H9 (cell line): ENCODE measurements at regions not wholly inside any gene's neighbourhood (a gene's known extent, or its start where the extent isn't known, plus 50 kb on each side); places are given as distances from the start of the nearest gene placed in this dataset.

Experiments used
- DNase-seq: peaks from one replicate; pipeline ENCODE4 v3.0.0-alpha.2; 2017
- H2AFZ ChIP-seq: one replicate; pipeline ENCODE4 v1.6.1; 2013; ENCODE audit warnings: mild to moderate bottlenecking, low read length, control low read depth, moderate library complexity
- H2AK5ac ChIP-seq: 2 replicates; pipeline ENCODE4 v1.6.1; 2013; ENCODE audit warnings: low read length, control low read depth, mixed read lengths; ENCODE audit not compliant: insufficient read length
- H2BK120ac ChIP-seq: one replicate; pipeline ENCODE4 v1.6.1; 2013; ENCODE audit warnings: low read depth, mild to moderate bottlenecking, low read length, control low read depth, inconsistent platforms; ENCODE audit not compliant: poor library complexity, severe bottlenecking
- H2BK12ac ChIP-seq: 2 replicates; pipeline ENCODE4 v1.6.1; 2013; ENCODE audit warnings: low read length, control low read depth, mixed read lengths, low read depth; ENCODE audit not compliant: insufficient read length
- H2BK15ac ChIP-seq: 2 replicates; pipeline ENCODE4 v1.6.1; 2013; ENCODE audit warnings: low read depth, low read length, control low read depth
- H2BK20ac ChIP-seq: one replicate; pipeline ENCODE4 v1.6.1; 2013; ENCODE audit warnings: low read depth, mild to moderate bottlenecking, low read length, control low read depth, inconsistent platforms; ENCODE audit not compliant: poor library complexity, severe bottlenecking
- H2BK5ac ChIP-seq: 2 replicates; pipeline ENCODE4 v1.6.1; 2013; ENCODE audit warnings: low read length, control low read depth, mixed read lengths; ENCODE audit not compliant: insufficient read length
- H3K14ac ChIP-seq: 2 replicates; pipeline ENCODE4 v1.6.1; 2013; ENCODE audit warnings: low read length, control low read depth; ENCODE audit not compliant: insufficient read depth
- H3K18ac ChIP-seq: 2 replicates; pipeline ENCODE4 v1.6.1; 2013; ENCODE audit warnings: low read depth, mild to moderate bottlenecking, mixed read lengths, low read length, control low read depth; ENCODE audit not compliant: insufficient read length
- H3K23ac ChIP-seq: 2 replicates; pipeline ENCODE4 v1.6.1; 2013; ENCODE audit warnings: low read length, control low read depth, mixed read lengths, low read depth; ENCODE audit not compliant: insufficient read length
- H3K23me2 ChIP-seq: 2 replicates; pipeline ENCODE4 v1.6.1; 2013; ENCODE audit warnings: low read depth, mild to moderate bottlenecking, mixed read lengths, low read length, control low read depth; ENCODE audit not compliant: insufficient read length, poor library complexity, severe bottlenecking
- H3K27ac ChIP-seq: 2 replicates; pipeline ENCODE4 v1.5.1; 2013; ENCODE audit warnings: low read length, control low read depth, mixed read lengths, low read depth; ENCODE audit not compliant: insufficient read length
- H3K27me3 ChIP-seq: 2 replicates; pipeline ENCODE4 v1.6.1; 2013; ENCODE audit warnings: low read length, control low read depth, inconsistent platforms; ENCODE audit not compliant: insufficient read depth
- H3K4ac ChIP-seq: 2 replicates; pipeline ENCODE4 v1.6.1; 2013; ENCODE audit warnings: low read depth, mild to moderate bottlenecking, control low read depth, inconsistent platforms, low read length, moderate library complexity
- H3K4me1 ChIP-seq: 2 replicates; pipeline ENCODE4 v1.6.1; 2013; ENCODE audit warnings: low read length, control low read depth, inconsistent platforms; ENCODE audit not compliant: insufficient read depth
- H3K4me2 ChIP-seq: 2 replicates; pipeline ENCODE4 v1.6.1; 2013; ENCODE audit warnings: low read length, control low read depth, mixed read lengths; ENCODE audit not compliant: insufficient read length, insufficient read depth
- H3K56ac ChIP-seq: 2 replicates; pipeline ENCODE4 v1.6.1; 2013; ENCODE audit warnings: low read depth, mild to moderate bottlenecking, mixed read lengths, low read length, control low read depth; ENCODE audit not compliant: insufficient read length
- H3K79me1 ChIP-seq: 2 replicates; pipeline ENCODE4 v1.6.1; 2013; ENCODE audit warnings: low read depth, mild to moderate bottlenecking, moderate library complexity, low read length, control low read depth, inconsistent platforms; ENCODE audit not compliant: insufficient read depth, poor library complexity, severe bottlenecking
- H3K79me2 ChIP-seq: 2 replicates; pipeline ENCODE4 v1.6.1; 2013; ENCODE audit warnings: low read length, control low read depth, inconsistent platforms; ENCODE audit not compliant: insufficient read depth
- H3K9ac ChIP-seq: 2 replicates; pipeline ENCODE4 v1.6.1; 2013; ENCODE audit warnings: low read length, control low read depth, mixed read lengths; ENCODE audit not compliant: insufficient read length; ENCODE audit errors: extremely low read depth
- H3K9me3 ChIP-seq: one replicate; pipeline ENCODE4 v1.6.1; 2013; ENCODE audit warnings: low read depth, low read length, inconsistent platforms; ENCODE audit not compliant: control insufficient read depth
- H3T11ph ChIP-seq: one replicate; pipeline ENCODE4 v1.6.1; 2013; ENCODE audit warnings: mild to moderate bottlenecking, low read length, control low read depth, inconsistent platforms
- H4K20me1 ChIP-seq: one replicate; pipeline ENCODE4 v1.6.1; 2013; ENCODE audit not compliant: control insufficient read depth, insufficient read length, insufficient read depth
- H4K5ac ChIP-seq: 2 replicates; pipeline ENCODE4 v1.6.1; 2013; ENCODE audit warnings: low read depth, mild to moderate bottlenecking, mixed read lengths, low read length, control low read depth; ENCODE audit not compliant: insufficient read length
- H4K8ac ChIP-seq: replicated peaks from 2 replicates; pipeline ENCODE4 v1.6.1; 2013; ENCODE audit warnings: low read length, control low read depth, mixed read lengths, low read depth; ENCODE audit not compliant: insufficient read length
- H4K91ac ChIP-seq: 2 replicates; pipeline ENCODE4 v1.6.1; 2013; ENCODE audit warnings: low read depth, mild to moderate bottlenecking, moderate library complexity, mixed read lengths, low read length, control low read depth; ENCODE audit not compliant: insufficient read length
- H3K27ac Mint-ChIP-seq, 3 experiments: 2 replicates in 2 of 3; 3 replicates in 1 of 3; pipeline ENCODE4 v1.8.0; 2020 to 2021; ENCODE audit warnings: mixed read lengths in 3 of 3, mild to moderate bottlenecking in 1 of 3, moderate library complexity in 1 of 3
- H3K27me3 Mint-ChIP-seq: 2 replicates; pipeline ENCODE4 v1.8.0; 2021; ENCODE audit warnings: low read depth, mild to moderate bottlenecking, moderate library complexity, mixed read lengths
- H3K36me3 Mint-ChIP-seq, 3 experiments: 2 replicates in 2 of 3; 3 replicates in 1 of 3; pipeline ENCODE4 v1.8.0; 2020 to 2021; ENCODE audit warnings: low read depth in 3 of 3, mixed read lengths in 3 of 3; ENCODE audit not compliant: insufficient read depth in 1 of 3
- H3K4me1 Mint-ChIP-seq, 2 experiments: 2 replicates each; pipeline ENCODE4 v1.8.0; 2020; ENCODE audit warnings: mixed read lengths in 2 of 2
- H3K4me3 Mint-ChIP-seq, 2 experiments: 2 replicates in 1 of 2; 3 replicates in 1 of 2; pipeline ENCODE4 v1.8.0; 2020 to 2021; ENCODE audit warnings: mild to moderate bottlenecking in 2 of 2, mixed read lengths in 2 of 2, moderate library complexity in 1 of 2
- H3K9me3 Mint-ChIP-seq, 2 experiments: 2 replicates in 1 of 2; 3 replicates in 1 of 2; pipeline ENCODE4 v1.8.0; 2020; ENCODE audit warnings: mild to moderate bottlenecking in 2 of 2, mixed read lengths in 2 of 2, moderate library complexity in 1 of 2
- CTCF ChIP-seq: fragments of 200-600 bp; sonication (generic); conservative IDR thresholded peaks from 3 replicates; pipeline ENCODE4 v1.8.0; 2021; ENCODE audit warnings: antibody characterized with exemption, mild to moderate bottlenecking
- WGBS: extraction: QIAGEN DNeasy Blood & Tissue Kit; methylation state at CpG from one replicate; pipeline ENCODE4 v1.1.7; 2013; ENCODE audit warnings: missing lambda C conversion rate, low lambda C conversion rate, mixed read lengths; ENCODE audit not compliant: insufficient read length; ENCODE audit errors: extremely low coverage; 5-methylcytosine and 5-hydroxymethylcytosine counted together

GRCh38 chr7:18305866-18306265 lies 189.7 kb upstream of the HDAC9 start:
- no CpG with 5 or more reads among the region's 3 CpGs for WGBS
- no peak overlapping the region for H4K5ac ChIP-seq
- H4K91ac ChIP-seq: no peak overlapping the region
- Mint-ChIP-seq H3K4me3 (no peak overlapping the region), H3K4me1 (no peaks in the 10 kb centered on the region), H3K27ac (no peak overlapping the region), H3K27me3 (no peaks in the 10 kb centered on the region), H3K9me3 (no peaks in the 10 kb centered on the region), H3K36me3 (no peaks in the 10 kb centered on the region)
- no peak overlapping the region for H2BK120ac ChIP-seq
- no peak overlapping the region for H2AFZ ChIP-seq
- no peak overlapping the region for H2BK15ac ChIP-seq
- H2BK20ac ChIP-seq: no peak overlapping the region
- H3T11ph ChIP-seq: no peak overlapping the region
- no peak overlapping the region for H3K9ac ChIP-seq
- no peak overlapping the region for H4K8ac ChIP-seq
- no peak overlapping the region for H3K18ac ChIP-seq
- H4K20me1 ChIP-seq: no peaks in the 10 kb centered on the region
- no peak overlapping the region for H3K4ac ChIP-seq
- no peaks in the 10 kb centered on the region for H3K79me2 ChIP-seq
- H3K4me1 ChIP-seq: no peaks in the 10 kb centered on the region
- H3K27ac ChIP-seq: no peak overlapping the region
- no peak overlapping the region for H3K14ac ChIP-seq
- no peak overlapping the region for H3K4me2 ChIP-seq
- TF ChIP-seq CTCF: no peak
- no peak overlapping the region for H2BK5ac ChIP-seq
- H2AK5ac ChIP-seq: no peak overlapping the region
- no peaks in the 10 kb centered on the region for H3K79me1 ChIP-seq
- no peaks in the 10 kb centered on the region for H3K27me3 ChIP-seq
- no peaks in the 10 kb centered on the region for H3K9me3 ChIP-seq
- no peak for DNase-seq
- H2BK12ac ChIP-seq: no peak overlapping the region
- H3K23ac ChIP-seq: no peak overlapping the region
- H3K56ac ChIP-seq: no peak overlapping the region
- no peaks in the 10 kb centered on the region for H3K23me2 ChIP-seq
